Astrocyte (in vitro differentiated cells and primary cell): ENCODE measurements at regions not wholly inside any gene's neighbourhood (a gene's known extent, or its start where the extent isn't known, plus 50 kb on each side); places are given as distances from the start of the nearest gene placed in this dataset.

Source experiments
- DNase-seq: peaks from one replicate; pipeline ENCODE4 v3.0.0-alpha.2; 2010; ENCODE audit warnings: low read depth
- FAIRE-seq: peaks from 2 replicates; lab custom pipeline; 2011; peaks lifted over from hg19 to GRCh38; lab: Jason Lieb, UNC
- H2AFZ ChIP-seq: 2 replicates; pipeline ENCODE4 v1.6.0; 2012; ENCODE audit warnings: low read depth, low read length, inconsistent platforms
- H3K27ac ChIP-seq: 2 replicates; pipeline ENCODE4 v1.5.1; 2011; ENCODE audit warnings: low read depth, low read length, inconsistent platforms
- H3K27me3 ChIP-seq: 2 replicates; pipeline ENCODE4 v1.6.0; 2011; ENCODE audit warnings: low read length, inconsistent platforms; ENCODE audit not compliant: insufficient read depth
- H3K36me3 ChIP-seq: 2 replicates; pipeline ENCODE4 v1.5.1; 2011; ENCODE audit warnings: low read length, inconsistent platforms; ENCODE audit not compliant: insufficient read depth
- H3K4me1 ChIP-seq: 2 replicates; pipeline ENCODE4 v1.5.1; 2011; ENCODE audit warnings: low read length, inconsistent platforms; ENCODE audit not compliant: insufficient read depth
- H3K4me2 ChIP-seq: 2 replicates; pipeline ENCODE4 v1.6.0; 2012; ENCODE audit warnings: low read length, inconsistent platforms
- H3K4me3 ChIP-seq: 2 replicates; pipeline ENCODE4 v1.5.1; 2011; ENCODE audit warnings: low read depth, mild to moderate bottlenecking, low read length, inconsistent platforms; ENCODE audit not compliant: insufficient read depth
- H3K79me2 ChIP-seq: 2 replicates; pipeline ENCODE4 v1.6.0; 2012; ENCODE audit warnings: mild to moderate bottlenecking, low read length, inconsistent platforms; ENCODE audit not compliant: insufficient read depth
- H3K9ac ChIP-seq: 2 replicates; pipeline ENCODE4 v1.6.0; 2012; ENCODE audit warnings: mild to moderate bottlenecking, low read length, inconsistent platforms
- H3K9me3 ChIP-seq: 2 replicates; pipeline ENCODE4 v1.5.1; 2012; ENCODE audit warnings: low read depth, mild to moderate bottlenecking, low read length, inconsistent platforms; ENCODE audit not compliant: insufficient read depth
- H4K20me1 ChIP-seq: 2 replicates; pipeline ENCODE4 v1.6.0; 2012; ENCODE audit warnings: low read length, inconsistent platforms; ENCODE audit not compliant: insufficient read depth
- H3K27ac Mint-ChIP-seq: one replicate; pipeline ENCODE4 v1.8.0; 2021; ENCODE audit warnings: mild to moderate bottlenecking, mixed read lengths; ENCODE audit not compliant: unreplicated experiment
- H3K27me3 Mint-ChIP-seq: one replicate; pipeline ENCODE4 v1.8.0; 2021; ENCODE audit warnings: low read depth, mixed read lengths; ENCODE audit not compliant: unreplicated experiment
- H3K36me3 Mint-ChIP-seq: one replicate; pipeline ENCODE4 v1.8.0; 2021; ENCODE audit warnings: low read depth, mixed read lengths; ENCODE audit not compliant: unreplicated experiment
- H3K4me1 Mint-ChIP-seq: one replicate; pipeline ENCODE4 v1.8.0; 2021; ENCODE audit warnings: low read depth, mixed read lengths; ENCODE audit not compliant: unreplicated experiment
- H3K4me3 Mint-ChIP-seq: one replicate; pipeline ENCODE4 v1.8.0; 2021; ENCODE audit warnings: mild to moderate bottlenecking, moderate library complexity, mixed read lengths; ENCODE audit not compliant: unreplicated experiment
- H3K9me3 Mint-ChIP-seq: one replicate; pipeline ENCODE4 v1.8.0; 2021; ENCODE audit warnings: mild to moderate bottlenecking, mixed read lengths; ENCODE audit not compliant: unreplicated experiment
- EZH2 ChIP-seq: IDR thresholded peaks from 2 replicates; pipeline ENCODE4 v1.6.1; 2012; ENCODE audit warnings: mild to moderate bottlenecking, low read length, inconsistent platforms; ENCODE audit not compliant: insufficient read depth
- TF ChIP-seq, protein P1 (sequence below): IDR thresholded peaks from 2 replicates; pipeline ENCODE4 v1.5.1; 2011; ENCODE audit warnings: low read depth, mild to moderate bottlenecking, inconsistent platforms, low read length, moderate library complexity; ENCODE audit not compliant: insufficient read depth

DNA sequence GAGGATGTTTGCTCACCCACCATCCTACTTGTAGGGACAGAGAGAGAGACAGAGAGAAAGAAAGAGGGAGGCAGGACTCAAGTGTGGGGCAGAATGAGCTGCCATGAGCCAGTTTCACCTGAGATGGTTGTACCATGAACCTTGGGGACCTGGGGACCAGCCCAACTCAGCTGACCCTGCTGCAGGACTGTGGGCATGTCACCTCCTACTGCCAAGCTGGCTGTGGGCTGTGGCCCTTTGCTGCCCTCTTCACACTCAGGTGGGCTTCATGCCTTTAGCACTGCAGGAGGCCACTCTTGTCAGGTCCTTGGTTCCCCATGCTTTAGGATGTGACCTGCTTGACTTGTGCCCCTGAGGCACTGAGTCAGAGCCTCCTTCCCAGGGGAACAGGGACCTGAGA, 108.2 kb upstream of the PCBD1 start:
- H2AFZ ChIP-seq: no peak overlapping the region
- H3K9me3 Mint-ChIP-seq: no peaks in the 10 kb centered on the region
- no peak overlapping the region for H3K4me3 ChIP-seq
- H3K4me1 ChIP-seq: no peaks in the 10 kb centered on the region
- no peak overlapping the region for H3K27ac Mint-ChIP-seq
- H3K79me2 ChIP-seq: no peaks in the 10 kb centered on the region
- H3K9me3 ChIP-seq: no peaks in the 10 kb centered on the region
- no peak for TF ChIP-seq EZH2
- TF ChIP-seq, protein P1, sequence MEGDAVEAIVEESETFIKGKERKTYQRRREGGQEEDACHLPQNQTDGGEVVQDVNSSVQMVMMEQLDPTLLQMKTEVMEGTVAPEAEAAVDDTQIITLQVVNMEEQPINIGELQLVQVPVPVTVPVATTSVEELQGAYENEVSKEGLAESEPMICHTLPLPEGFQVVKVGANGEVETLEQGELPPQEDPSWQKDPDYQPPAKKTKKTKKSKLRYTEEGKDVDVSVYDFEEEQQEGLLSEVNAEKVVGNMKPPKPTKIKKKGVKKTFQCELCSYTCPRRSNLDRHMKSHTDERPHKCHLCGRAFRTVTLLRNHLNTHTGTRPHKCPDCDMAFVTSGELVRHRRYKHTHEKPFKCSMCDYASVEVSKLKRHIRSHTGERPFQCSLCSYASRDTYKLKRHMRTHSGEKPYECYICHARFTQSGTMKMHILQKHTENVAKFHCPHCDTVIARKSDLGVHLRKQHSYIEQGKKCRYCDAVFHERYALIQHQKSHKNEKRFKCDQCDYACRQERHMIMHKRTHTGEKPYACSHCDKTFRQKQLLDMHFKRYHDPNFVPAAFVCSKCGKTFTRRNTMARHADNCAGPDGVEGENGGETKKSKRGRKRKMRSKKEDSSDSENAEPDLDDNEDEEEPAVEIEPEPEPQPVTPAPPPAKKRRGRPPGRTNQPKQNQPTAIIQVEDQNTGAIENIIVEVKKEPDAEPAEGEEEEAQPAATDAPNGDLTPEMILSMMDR: no peak
- H3K27ac ChIP-seq: no peak overlapping the region
- H3K4me3 Mint-ChIP-seq: no peak overlapping the region
- peaks cover 2% of the 10 kb centered on the region for H3K36me3 Mint-ChIP-seq
- FAIRE-seq (no peak), DNase-seq (no peak)
- no peaks in the 10 kb centered on the region for H3K36me3 ChIP-seq
- no peaks in the 10 kb centered on the region for H3K4me1 Mint-ChIP-seq
- peaks cover 60% of the 10 kb centered on the region for H3K27me3 Mint-ChIP-seq
- no peak overlapping the region for H3K9ac ChIP-seq
- no peaks in the 10 kb centered on the region for H4K20me1 ChIP-seq
- H3K27me3 ChIP-seq: peaks cover 33% of the 10 kb centered on the region
- H3K4me2 ChIP-seq: no peak overlapping the region

GRCh38 chr10:70997236-70997635, 108.9 kb upstream of the PCBD1 start:
- H3K27me3 Mint-ChIP-seq: peaks cover 61% of the 10 kb centered on the region
- peaks cover 2% of the 10 kb centered on the region for H3K36me3 Mint-ChIP-seq
- TF ChIP-seq, protein P1: no peak
- no peak for TF ChIP-seq EZH2
- H3K27ac Mint-ChIP-seq: no peak overlapping the region
- peaks cover 34% of the 10 kb centered on the region for H3K27me3 ChIP-seq
- H3K4me3 ChIP-seq: no peak overlapping the region
- H3K4me2 ChIP-seq: no peak overlapping the region
- no peaks in the 10 kb centered on the region for H3K79me2 ChIP-seq
- H3K27ac ChIP-seq: no peak overlapping the region
- H3K9ac ChIP-seq: no peak overlapping the region
- peaks cover 2% of the 10 kb centered on the region for H3K9me3 Mint-ChIP-seq
- no peak overlapping the region for H2AFZ ChIP-seq
- DNase-seq (no peak), FAIRE-seq (no peak)
- no peaks in the 10 kb centered on the region for H3K4me1 ChIP-seq
- H3K9me3 ChIP-seq: no peaks in the 10 kb centered on the region
- H3K4me1 Mint-ChIP-seq: no peaks in the 10 kb centered on the region
- H4K20me1 ChIP-seq: no peaks in the 10 kb centered on the region
- no peaks in the 10 kb centered on the region for H3K36me3 ChIP-seq
- no peak overlapping the region for H3K4me3 Mint-ChIP-seq

GRCh38 chr10:70998086-70998485, 109.7 kb upstream of the PCBD1 start:
- no peak overlapping the region for H3K4me2 ChIP-seq
- H3K27ac ChIP-seq: no peak overlapping the region
- TF ChIP-seq, protein P1: no peak
- no peaks in the 10 kb centered on the region for H3K4me1 ChIP-seq
- H3K79me2 ChIP-seq: no peaks in the 10 kb centered on the region
- H3K4me3 Mint-ChIP-seq: no peak overlapping the region
- peaks cover 27% of the 10 kb centered on the region for H3K27me3 ChIP-seq
- H3K9me3 Mint-ChIP-seq: peaks cover 2% of the 10 kb centered on the region
- no peak overlapping the region for H3K27ac Mint-ChIP-seq
- H2AFZ ChIP-seq: no peak overlapping the region
- H3K36me3 ChIP-seq: no peaks in the 10 kb centered on the region
- no peak overlapping the region for H3K9ac ChIP-seq
- no peaks in the 10 kb centered on the region for H4K20me1 ChIP-seq
- H3K36me3 Mint-ChIP-seq: peaks cover 2% of the 10 kb centered on the region
- no peaks in the 10 kb centered on the region for H3K4me1 Mint-ChIP-seq
- FAIRE-seq (no peak), DNase-seq (no peak)
- H3K9me3 ChIP-seq: no peaks in the 10 kb centered on the region
- H3K27me3 Mint-ChIP-seq: peaks cover 61% of the 10 kb centered on the region
- no peak overlapping the region for H3K4me3 ChIP-seq
